Mucosa of descending colon (tissue), 3 donors: ENCODE measurements at regions not wholly inside any gene's neighbourhood (a gene's known extent, or its start where the extent isn't known, plus 50 kb on each side); places are given as distances from the start of the nearest gene placed in this dataset.

ENCODE experiments used
- ATAC-seq: fragments of 200-7000 bp; cut with Tn5 transposase; one replicate; pipeline ENCODE4 v1.9.1; 2020; ENCODE audit warnings: mild to moderate bottlenecking, moderate library complexity
- DNase-seq, 3 donors: peaks; one replicate each; pipeline ENCODE4 v3.0.0-alpha.2; 2020
- H3K36me3 ChIP-seq: fragments of 200-600 bp; one replicate; pipeline ENCODE4 v1.8.0; 2021; ENCODE audit warnings: low read depth, mild to moderate bottlenecking
- H3K4me1 ChIP-seq: fragments of 200-600 bp; one replicate; pipeline ENCODE4 v1.8.0; 2021; ENCODE audit warnings: low read depth, mild to moderate bottlenecking
- H3K4me3 ChIP-seq: fragments of 200-600 bp; one replicate; pipeline ENCODE4 v1.8.0; 2021; ENCODE audit warnings: mild to moderate bottlenecking
- H3K9me3 ChIP-seq: fragments of 200-600 bp; one replicate; pipeline ENCODE4 v1.8.0; 2021; ENCODE audit warnings: mild to moderate bottlenecking
- CTCF ChIP-seq: fragments of 200-600 bp; IDR thresholded peaks from one replicate; pipeline ENCODE4 v1.8.0; 2022; ENCODE audit warnings: antibody characterized with exemption, mild to moderate bottlenecking
- intact Hi-C, 2 donors: fragments of 100-400 bp; cut with DNase I in 1 of 2; cut with micrococcal nuclease in 1 of 2; formaldehyde crosslinking; loops; one replicate each; pipeline versions ENCODE4 v1.11.0 to v1.11.1; 2022; cut with DNase I, micrococcal nuclease
- donor health status: DM: no; HTN: no; CAD: no; lungs with moderate emphysema.
- donor health status: DM: no; HTN: no; CAD: no.
- donor health status: DM: no; HTN: yes; CAD: no.

GRCh38 chr14:101108579-101109346 lies 205.2 kb upstream of the RTL1 start:
- DNase-seq: no peak
- intact Hi-C loops: no loop called here

GRCh38 chr14:101109347-101109638 lies 205.8 kb upstream of the RTL1 start:
- ATAC-seq: no peak
- no peaks in the 10 kb centered on the region for H3K4me1 ChIP-seq
- intact Hi-C loops: no loop called here
- H3K9me3 ChIP-seq: no peaks in the 10 kb centered on the region
- TF ChIP-seq CTCF: no peak
- no peaks in the 10 kb centered on the region for H3K36me3 ChIP-seq
- DNase-seq: no peak
- no peak overlapping the region for H3K4me3 ChIP-seq

More at GRCh38 chr14:101108579-101109346, 205.2 kb upstream of the RTL1 start:
- ATAC-seq: no peak
- H3K4me1 ChIP-seq: no peaks in the 10 kb centered on the region
- no peaks in the 10 kb centered on the region for H3K36me3 ChIP-seq
- no peak for TF ChIP-seq CTCF
- no peaks in the 10 kb centered on the region for H3K9me3 ChIP-seq
- H3K4me3 ChIP-seq: no peak overlapping the region

- H3K36me3 ChIP-seq: no peaks in the 10 kb centered on the region
- no peaks in the 10 kb centered on the region for H3K9me3 ChIP-seq
- H3K4me3 ChIP-seq: no peak overlapping the region
- DNase-seq: no peak
- no peaks in the 10 kb centered on the region for H3K4me1 ChIP-seq
- TF ChIP-seq CTCF: no peak
- ATAC-seq: no peak
- intact Hi-C loops: no loop called here
These were observed 206.6 kb upstream of the RTL1 start for GRCh38 chr14:101109981-101110728.

GRCh38 chr14:101110729-101111619 lies 207.5 kb upstream of the RTL1 start:
- TF ChIP-seq CTCF: no peak

GRCh38 chr14:101111620-101112290 lies 208.2 kb upstream of the RTL1 start:
- H3K4me3 ChIP-seq: no peak overlapping the region
- no peaks in the 10 kb centered on the region for H3K36me3 ChIP-seq
- ATAC-seq: no peak
- no peak for DNase-seq
- H3K4me1 ChIP-seq: no peaks in the 10 kb centered on the region
- no peaks in the 10 kb centered on the region for H3K9me3 ChIP-seq
- intact Hi-C loops: no loop called here
- TF ChIP-seq CTCF: no peak

More at GRCh38 chr14:101110729-101111619, 207.5 kb upstream of the RTL1 start:
- ATAC-seq (no peak), DNase-seq (no peak)
- no peaks in the 10 kb centered on the region for H3K4me1 ChIP-seq
- no peaks in the 10 kb centered on the region for H3K9me3 ChIP-seq
- H3K4me3 ChIP-seq: no peak overlapping the region
- no peaks in the 10 kb centered on the region for H3K36me3 ChIP-seq
- intact Hi-C loops: no loop called here
